SK-N-SH (cell line): ENCODE measurements at regions not wholly inside any gene's neighbourhood (a gene's known extent, or its start where the extent isn't known, plus 50 kb on each side); places are given as distances from the start of the nearest gene placed in this dataset.

Experiments used
- CTCF ChIA-PET: fragments of 300-600, 350-600 bp; formaldehyde crosslinking; extraction: SDS; loops from one replicate; lab custom pipeline; 2021; lab: Yijun Ruan, JAX
- POLR2A ChIA-PET: fragments of 350-600 bp; sonication (Branson Sonifier 250); formaldehyde crosslinking; extraction: SDS; loops from one replicate; lab custom pipeline; 2020; ENCODE audit warnings: antibody characterized with exemption, inconsistent platforms; lab: Yijun Ruan, JAX
- DNase-seq: peaks from one replicate; pipeline ENCODE4 v3.0.0; 2012
- H2AFZ ChIP-seq: fragments of 200-600 bp; sonication (generic); 2 replicates; pipeline ENCODE4 v1.8.1; 2016; ENCODE audit warnings: antibody characterized with exemption, mild to moderate bottlenecking, low read depth
- H3F3A ChIP-seq: fragments of 200-600 bp; sonication (generic); replicated peaks from 2 replicates; pipeline ENCODE3; 2016; ENCODE audit warnings: antibody characterized with exemption, mild to moderate bottlenecking; ENCODE audit not compliant: insufficient read depth
- H3K27ac ChIP-seq, 2 experiments: fragments of 200-500 bp in 1 of 2; fragments of 200-600 bp in 1 of 2; sonication (Bioruptor generic) in 1 of 2; sonication (generic), shearing (Covaris generic) in 1 of 2; 2 replicates each; pipeline versions ENCODE4 v1.5.1 to v1.6.1; 2014 to 2016; ENCODE audit warnings: low read depth in 2 of 2, inconsistent platforms in 1 of 2, low read length in 1 of 2, mild to moderate bottlenecking in 1 of 2, mixed read lengths in 1 of 2
- H3K27me3 ChIP-seq: fragments of 200-600 bp; sonication (generic), shearing (Covaris generic); 2 replicates; pipeline ENCODE4 v1.6.1; 2016; ENCODE audit warnings: mixed run types; ENCODE audit not compliant: insufficient read depth
- H3K36me3 ChIP-seq, 2 experiments: fragments of 200-500 bp in 1 of 2; fragments of 200-600 bp in 1 of 2; sonication (Bioruptor generic) in 1 of 2; sonication (generic) in 1 of 2; replicated peaks in 1 of 2; 2 replicates each; pipeline versions ENCODE3 to v1.5.1; 2014 to 2016; ENCODE audit warnings: low read length in 1 of 2, mild to moderate bottlenecking in 1 of 2; ENCODE audit not compliant: insufficient read depth in 2 of 2, control insufficient read depth in 1 of 2
- H3K4me1 ChIP-seq, 2 experiments: fragments of 200-500 bp in 1 of 2; fragments of 200-600 bp in 1 of 2; sonication (Bioruptor generic) in 1 of 2; sonication (generic), shearing (Covaris generic) in 1 of 2; 2 replicates each; pipeline versions ENCODE4 v1.5.1 to v1.6.1; 2014 to 2016; ENCODE audit warnings: low read depth in 1 of 2, low read length in 1 of 2, mixed run types in 1 of 2; ENCODE audit not compliant: insufficient read depth in 2 of 2, control insufficient read depth in 1 of 2
- H3K4me2 ChIP-seq: fragments of 200-600 bp; sonication (generic), shearing (Covaris generic); 2 replicates; pipeline ENCODE4 v1.6.1; 2017; ENCODE audit warnings: mixed run types
- H3K4me3 ChIP-seq, 2 experiments: fragments of 200-500 bp in 1 of 2; fragments of 200-600 bp in 1 of 2; sonication (Bioruptor generic) in 1 of 2; sonication (generic), shearing (Covaris generic) in 1 of 2; 2 replicates each; pipeline versions ENCODE4 v1.5.1 to v1.8.1; 2014 to 2016; ENCODE audit warnings: low read depth in 2 of 2, inconsistent platforms in 1 of 2, low read length in 1 of 2, mild to moderate bottlenecking in 1 of 2, mixed read lengths in 1 of 2, moderate library complexity in 1 of 2
- H3K79me2 ChIP-seq: fragments of 200-600 bp; sonication (generic); 2 replicates; pipeline ENCODE4 v1.8.1; 2017; ENCODE audit warnings: mild to moderate bottlenecking; ENCODE audit not compliant: insufficient read depth
- H3K9ac ChIP-seq: fragments of 200-600 bp; sonication (generic); 2 replicates; pipeline ENCODE4 v1.6.1; 2017; ENCODE audit warnings: mixed run types
- H3K9me2 ChIP-seq: fragments of 200-600 bp; sonication (generic); 2 replicates; pipeline ENCODE4 v1.6.1; 2017; ENCODE audit warnings: mixed run types
- H3K9me3 ChIP-seq: fragments of 200-600 bp; sonication (generic); 2 replicates; pipeline ENCODE4 v1.6.1; 2017; ENCODE audit warnings: mixed run types, mild to moderate bottlenecking, moderate library complexity
- H4K20me1 ChIP-seq: fragments of 200-600 bp; sonication (generic); 2 replicates; pipeline ENCODE4 v1.6.1; 2017; ENCODE audit warnings: mild to moderate bottlenecking, mixed run types; ENCODE audit not compliant: insufficient read depth
- ELF1 ChIP-seq: IDR thresholded peaks from 2 replicates; pipeline ENCODE4 v1.4.0; 2012
- FOXJ3 ChIP-seq: sonication (generic); formaldehyde crosslinking; IDR thresholded peaks from 2 replicates; pipeline ENCODE4 v1.5.1; 2020; ENCODE audit warnings: mild to moderate bottlenecking, missing genetic modification reagents
- MEF2A ChIP-seq: IDR thresholded peaks from 2 replicates; pipeline ENCODE4 v1.4.0; 2012; ENCODE audit warnings: low read depth, borderline replicate concordance
- PBX3 ChIP-seq: IDR thresholded peaks from 2 replicates; pipeline ENCODE4; 2012
- POLR2AphosphoS5 ChIP-seq: IDR thresholded peaks from 2 replicates; pipeline ENCODE4 v1.6.1; 2012; ENCODE audit warnings: low read depth, low read length
- RAD21 ChIP-seq: IDR thresholded peaks from 2 replicates; pipeline ENCODE4 v1.6.1; 2012; ENCODE audit warnings: mild to moderate bottlenecking, low read length
- RCOR1 ChIP-seq: fragments of 150-350 bp; IDR thresholded peaks from 2 replicates; pipeline ENCODE4 v1.6.1; 2017; ENCODE audit warnings: antibody characterized with exemption, low read length
- REST ChIP-seq: IDR thresholded peaks from 2 replicates; pipeline ENCODE4 v1.6.1; 2012; ENCODE audit warnings: mild to moderate bottlenecking, low read depth, low read length, moderate library complexity
- RXRA ChIP-seq: IDR thresholded peaks from 2 replicates; pipeline ENCODE4 v1.4.0; 2012; ENCODE audit warnings: low read depth, mild to moderate bottlenecking, borderline replicate concordance
- SIN3A ChIP-seq: IDR thresholded peaks from 2 replicates; pipeline ENCODE4 v1.6.1; 2012; ENCODE audit warnings: low read depth, mild to moderate bottlenecking, low read length, moderate library complexity, borderline replicate concordance
- SMC3 ChIP-seq: IDR thresholded peaks from 2 replicates; pipeline ENCODE4 v1.6.1; 2012; ENCODE audit warnings: low read depth, low read length, improper control_type of control experiment
- TCF12 ChIP-seq: IDR thresholded peaks from 2 replicates; pipeline ENCODE4 v1.4.0; 2012
- ZBTB33 ChIP-seq: IDR thresholded peaks from 2 replicates; pipeline ENCODE4 v1.4.0; 2012; ENCODE audit warnings: low read depth, borderline replicate concordance
- WGBS: methylation state at CpG from one replicate; pipeline ENCODE4 v1.1.6; 2017; ENCODE audit warnings: low lambda C conversion rate; 5-methylcytosine and 5-hydroxymethylcytosine counted together
- TF ChIP-seq, protein P1 (sequence below): IDR thresholded peaks from 2 replicates; pipeline ENCODE4 v1.4.0; 2012; ENCODE audit warnings: low read depth

GRCh38 chrX:26722666-26723428 lies 506.9 kb downstream of the MAGEB5 start:
- WGBS = 0% methylated on average over 5 of the region's 9 CpGs
- H3K4me1 ChIP-seq = no peaks in the 10 kb centered on the region

More at GRCh38 chrX:26722666-26723428, 506.9 kb downstream of the MAGEB5 start:
- H3K9me3 ChIP-seq = no peaks in the 10 kb centered on the region
- no peak overlapping the region for H3K27ac ChIP-seq
- H3F3A ChIP-seq = no peaks in the 10 kb centered on the region
- no peaks in the 10 kb centered on the region for H3K79me2 ChIP-seq
- no peaks in the 10 kb centered on the region for H3K27me3 ChIP-seq
- H3K36me3 ChIP-seq = no peaks in the 10 kb centered on the region
- no peaks in the 10 kb centered on the region for H3K9me2 ChIP-seq
- H3K9ac ChIP-seq = no peak overlapping the region
- CTCF ChIA-PET = no interaction called here
- DNase-seq = no peak
- TF ChIP-seq RXRA = no peak
- TF ChIP-seq SMC3 = no peak
- no peak for TF ChIP-seq FOXJ3 (CRISPR knock-in tag)
- no peak for TF ChIP-seq SIN3A
- no peak for TF ChIP-seq ELF1
- TF ChIP-seq, protein P1, sequence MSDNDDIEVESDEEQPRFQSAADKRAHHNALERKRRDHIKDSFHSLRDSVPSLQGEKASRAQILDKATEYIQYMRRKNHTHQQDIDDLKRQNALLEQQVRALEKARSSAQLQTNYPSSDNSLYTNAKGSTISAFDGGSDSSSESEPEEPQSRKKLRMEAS = no peak
- TF ChIP-seq TCF12 = no peak
- no peak for TF ChIP-seq ZBTB33
- no peak for TF ChIP-seq REST
- no peak for TF ChIP-seq POLR2AphosphoS5
- TF ChIP-seq MEF2A = no peak
- TF ChIP-seq RCOR1 = no peak
- TF ChIP-seq RAD21 = no peak
- TF ChIP-seq PBX3 = no peak
- TF ChIP-seq, all 33 proteins: peak for 0
- Histone ChIP-seq H3K4me3 (no peak overlapping the region), H3K4me2 (no peak overlapping the region), H2AFZ (no peak overlapping the region), H4K20me1 (no peaks in the 10 kb centered on the region)
- POLR2A ChIA-PET = no interaction called here
